SJSA1 (cell line): ENCODE measurements at regions not wholly inside any gene's neighbourhood (a gene's known extent, or its start where the extent isn't known, plus 50 kb on each side); places are given as distances from the start of the nearest gene placed in this dataset.
A peak's percentile ranks its signal among the peaks of the same experiment; 100 is the strongest.
"Not testable (repeated sequence)": the region's sequence is repeated elsewhere in the genome, so short reads cannot be mapped to it uniquely, and the experiment has no call there.

ENCODE experiments used
- DNase-seq, 2 experiments: peaks; one replicate each; pipeline ENCODE4 v3.0.0-alpha.2; 2015 to 2020; ENCODE audit warnings: low spot score in 2 of 2, low read depth in 1 of 2
- H3K27ac ChIP-seq: fragments of 250-450 bp; sonication (Bioruptor Pico); 2 replicates; pipeline ENCODE4 v1.5.1; 2020; ENCODE audit warnings: mild to moderate bottlenecking, moderate library complexity
- H3K27me3 ChIP-seq: fragments of 250-450 bp; sonication (Bioruptor Pico); replicated peaks from 2 replicates; pipeline ENCODE4 v1.5.1; 2020; ENCODE audit warnings: mild to moderate bottlenecking, moderate library complexity
- H3K36me3 ChIP-seq: fragments of 250-450 bp; sonication (Bioruptor Pico); 2 replicates; pipeline ENCODE4 v1.5.1; 2020; ENCODE audit warnings: mild to moderate bottlenecking
- H3K4me1 ChIP-seq: fragments of 250-450 bp; sonication (Bioruptor Pico); replicated peaks from 2 replicates; pipeline ENCODE4 v1.6.1; 2021; ENCODE audit warnings: mild to moderate bottlenecking
- H3K4me3 ChIP-seq: fragments of 250-450 bp; sonication (Bioruptor Pico); 2 replicates; pipeline ENCODE4 v1.5.1; 2020; ENCODE audit warnings: mild to moderate bottlenecking
- H3K9me3 ChIP-seq: fragments of 250-450 bp; sonication (Bioruptor Pico); replicated peaks from 2 replicates; pipeline ENCODE4 v1.5.1; 2020; ENCODE audit warnings: mild to moderate bottlenecking

DNA sequence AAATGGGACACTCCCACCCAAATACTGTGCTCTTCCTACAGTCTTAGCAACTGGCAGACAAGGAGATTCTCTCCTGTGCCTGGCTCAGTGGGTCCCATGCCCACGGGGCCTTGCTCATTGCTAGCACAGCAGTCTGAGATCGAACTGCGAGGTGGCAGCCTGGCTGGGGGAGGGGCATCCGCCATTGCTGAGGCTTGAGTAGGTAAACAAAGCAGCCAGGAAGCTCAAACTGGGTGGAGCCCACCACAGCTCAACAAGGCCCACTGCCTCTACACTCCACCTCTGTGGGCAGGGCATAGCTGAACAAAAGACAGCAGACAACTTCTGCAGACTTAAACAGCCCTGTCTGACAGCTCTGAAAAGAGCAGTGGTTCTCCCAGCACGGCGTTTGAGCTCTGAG is 174.8 kb downstream of the COL12A1 start:
- H3K4me3 ChIP-seq, H3K9me3 ChIP-seq, H3K36me3 ChIP-seq, H3K4me1 ChIP-seq, H3K27me3 ChIP-seq, H3K27ac ChIP-seq, DNase-seq: not testable (repeated sequence)

DNA sequence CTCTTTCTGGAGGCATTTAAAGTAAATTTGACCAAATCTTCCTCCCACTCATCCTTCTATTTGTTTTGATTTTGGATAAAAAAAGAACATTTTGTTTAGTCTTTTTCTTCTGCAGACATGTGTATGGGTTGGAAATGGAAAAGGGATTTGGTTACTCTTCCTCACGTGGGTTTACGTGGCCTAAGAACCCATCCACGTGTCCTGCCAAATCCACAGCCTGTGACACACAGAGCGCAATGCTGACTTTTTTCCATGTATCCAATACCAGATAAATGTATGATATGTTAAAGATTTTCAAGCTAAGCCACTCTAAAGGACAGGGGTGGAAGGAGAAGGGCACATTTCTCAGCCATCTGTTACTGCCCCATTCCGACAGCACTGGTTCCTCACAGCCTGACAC is 176.5 kb downstream of the COL12A1 start:
- H3K9me3 ChIP-seq = no peaks in the 10 kb centered on the region
- H3K27ac ChIP-seq = no peak overlapping the region
- H3K4me3 ChIP-seq = no peak overlapping the region
- 0 out of 2 replicates have a peak, but pooled peaks cover 2% of the 10 kb centered on the region for H3K27me3 ChIP-seq
- H3K4me1 ChIP-seq = no peaks in the 10 kb centered on the region
- H3K36me3 ChIP-seq = no peaks in the 10 kb centered on the region
- no peak for DNase-seq

DNA sequence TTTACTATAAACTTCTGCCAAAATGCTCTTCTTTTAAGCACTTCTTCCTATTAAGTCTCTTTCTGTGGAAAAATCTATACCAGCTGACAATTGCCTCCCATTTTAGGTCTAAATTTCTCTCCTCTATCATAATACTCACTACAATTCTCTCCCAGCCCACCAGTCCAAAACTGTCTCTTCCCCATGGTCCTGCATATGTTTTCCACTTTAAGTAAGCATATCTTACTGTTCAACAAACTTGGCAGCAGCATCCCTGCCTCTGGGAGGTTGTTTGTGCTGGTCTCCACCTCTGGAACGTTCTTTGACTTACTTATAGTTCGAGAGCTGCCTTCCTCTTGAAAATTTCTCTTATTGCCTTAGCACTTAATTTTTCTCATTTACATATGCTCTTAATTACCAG is 180.5 kb downstream of the COL12A1 start:
- H3K27ac ChIP-seq = no peak overlapping the region
- no peaks in the 10 kb centered on the region for H3K9me3 ChIP-seq
- no peak for DNase-seq
- H3K36me3 ChIP-seq = no peaks in the 10 kb centered on the region
- H3K4me3 ChIP-seq = no peak overlapping the region
- H3K4me1 ChIP-seq = no peaks in the 10 kb centered on the region
- 0 out of 2 replicates have a peak, but pooled peaks cover 1% of the 10 kb centered on the region for H3K27me3 ChIP-seq

DNA sequence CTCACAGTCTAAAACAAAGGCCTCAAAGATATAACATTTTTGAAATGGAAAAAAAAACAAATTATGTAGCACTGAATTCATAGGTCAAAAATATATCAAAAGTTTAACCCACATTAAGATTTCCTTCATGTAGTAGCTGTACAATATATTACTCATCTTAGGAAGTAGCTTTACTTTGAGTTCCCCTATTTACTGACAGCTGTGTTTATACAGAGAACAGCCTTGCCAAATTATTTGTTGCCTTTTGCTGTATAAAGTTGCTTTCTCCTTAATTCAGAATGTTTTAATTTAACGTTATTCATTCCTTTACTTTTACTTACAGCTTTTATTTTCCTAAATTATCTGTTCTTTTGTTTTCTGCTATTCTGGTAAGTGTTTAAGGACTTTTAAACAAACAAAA is 181.0 kb downstream of the COL12A1 start:
- H3K27me3 ChIP-seq = no peaks in the 10 kb centered on the region
- H3K4me1 ChIP-seq = no peaks in the 10 kb centered on the region
- no peak overlapping the region for H3K27ac ChIP-seq
- H3K9me3 ChIP-seq = no peaks in the 10 kb centered on the region
- DNase-seq = no peak
- H3K36me3 ChIP-seq = no peaks in the 10 kb centered on the region
- no peak overlapping the region for H3K4me3 ChIP-seq

DNA sequence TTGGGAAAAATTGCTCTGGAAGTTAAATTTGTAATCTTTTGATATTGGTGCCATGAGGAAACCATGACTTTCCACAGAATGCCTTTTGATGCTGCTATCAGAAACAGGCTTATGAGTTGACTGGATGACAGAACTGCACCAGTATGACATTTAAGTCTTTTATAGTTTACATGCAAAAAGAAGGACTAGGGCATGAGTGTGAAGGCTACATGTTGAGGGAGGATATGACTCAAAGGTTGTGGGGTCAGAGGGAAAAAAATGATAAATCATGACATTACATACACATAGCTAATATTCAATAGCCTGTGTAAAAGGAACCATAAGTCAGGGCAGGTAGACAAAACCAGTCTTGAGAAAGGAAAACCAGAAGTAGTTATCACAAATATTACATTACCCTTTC is 182.2 kb downstream of the COL12A1 start:
- H3K36me3 ChIP-seq = no peaks in the 10 kb centered on the region
- no peak overlapping the region for H3K4me3 ChIP-seq
- no peak overlapping the region for H3K27ac ChIP-seq
- H3K27me3 ChIP-seq = no peaks in the 10 kb centered on the region
- H3K4me1 ChIP-seq = no peaks in the 10 kb centered on the region
- no peak for DNase-seq
- 0 out of 2 replicates have a peak, but pooled peaks cover 2% of the 10 kb centered on the region for H3K9me3 ChIP-seq

DNA sequence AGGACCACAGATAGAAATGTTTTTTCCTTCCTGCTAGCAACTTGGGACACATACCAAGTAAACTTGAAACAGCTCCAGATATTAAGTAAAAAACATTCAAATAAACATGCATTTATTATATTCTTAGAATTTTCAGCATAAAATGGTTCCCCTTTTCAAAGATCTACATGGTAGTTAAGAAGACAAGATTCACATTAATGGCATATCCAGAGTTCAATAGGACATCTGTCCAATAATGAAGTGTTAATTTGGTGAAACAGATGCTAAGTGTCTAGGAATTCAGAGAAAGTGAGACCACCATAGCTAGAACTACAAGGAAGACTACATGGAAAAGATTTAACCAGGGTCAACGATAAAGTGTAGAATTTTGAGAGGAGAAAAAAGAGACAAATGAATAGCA is 184.9 kb downstream of the COL12A1 start:
- no peaks in the 10 kb centered on the region for H3K4me1 ChIP-seq
- H3K9me3 ChIP-seq = 0 out of 2 replicates have a peak, but pooled peaks cover 2% of the 10 kb centered on the region
- no peak overlapping the region for H3K27ac ChIP-seq
- no peak for DNase-seq
- H3K27me3 ChIP-seq = no peaks in the 10 kb centered on the region
- no peak overlapping the region for H3K4me3 ChIP-seq
- no peaks in the 10 kb centered on the region for H3K36me3 ChIP-seq

DNA sequence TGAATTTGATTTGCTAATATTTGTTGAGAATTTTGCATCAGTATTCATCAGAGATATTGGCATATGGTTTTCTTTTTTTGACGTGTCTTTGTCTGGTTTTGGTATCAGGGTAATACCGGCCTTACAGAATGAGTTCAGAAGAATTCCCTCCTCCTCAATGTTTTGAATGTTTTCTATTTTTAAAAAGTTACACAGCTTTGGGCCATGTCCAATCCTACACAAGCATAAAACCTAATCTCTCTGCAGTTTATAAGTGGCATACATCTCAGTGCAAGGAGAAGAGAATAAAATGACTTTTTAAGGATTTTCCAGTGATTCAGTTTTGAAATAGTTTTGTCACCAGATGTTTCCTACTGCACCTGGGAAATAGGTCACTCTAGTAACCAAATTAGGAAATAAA is 185.5 kb downstream of the COL12A1 start:
- no peak for DNase-seq
- H3K4me3 ChIP-seq = no peak overlapping the region
- H3K9me3 ChIP-seq = 0 out of 2 replicates have a peak, but pooled peaks cover 2% of the 10 kb centered on the region
- H3K27ac ChIP-seq = no peak overlapping the region
- H3K27me3 ChIP-seq = no peaks in the 10 kb centered on the region
- no peaks in the 10 kb centered on the region for H3K36me3 ChIP-seq
- no peaks in the 10 kb centered on the region for H3K4me1 ChIP-seq

DNA sequence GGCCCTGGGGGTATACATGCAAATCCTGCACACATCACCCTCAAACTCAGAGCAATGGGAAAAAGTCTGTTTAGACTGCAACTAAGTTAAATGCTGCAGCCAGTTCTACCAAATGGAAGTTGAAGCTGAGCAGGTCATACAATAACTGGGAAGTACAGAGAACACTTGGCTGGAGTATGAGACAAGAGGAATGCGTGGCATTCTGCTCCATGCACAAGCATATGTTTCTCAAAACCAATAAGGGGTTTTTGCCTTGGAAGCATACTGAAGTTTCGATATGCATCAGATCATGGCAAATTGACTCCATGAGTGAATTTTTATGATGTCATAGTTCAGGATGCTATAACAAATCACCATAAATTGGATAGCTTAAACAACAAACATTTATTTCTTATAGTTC is 193.8 kb downstream of the COL12A1 start:
- Histone ChIP-seq H3K27me3 (no peaks in the 10 kb centered on the region), H3K36me3 (no peaks in the 10 kb centered on the region), H3K4me3 (no peak overlapping the region), H3K4me1 (no peaks in the 10 kb centered on the region), H3K9me3 (no peaks in the 10 kb centered on the region), H3K27ac (no peak overlapping the region)
- DNase-seq = no peak

DNA sequence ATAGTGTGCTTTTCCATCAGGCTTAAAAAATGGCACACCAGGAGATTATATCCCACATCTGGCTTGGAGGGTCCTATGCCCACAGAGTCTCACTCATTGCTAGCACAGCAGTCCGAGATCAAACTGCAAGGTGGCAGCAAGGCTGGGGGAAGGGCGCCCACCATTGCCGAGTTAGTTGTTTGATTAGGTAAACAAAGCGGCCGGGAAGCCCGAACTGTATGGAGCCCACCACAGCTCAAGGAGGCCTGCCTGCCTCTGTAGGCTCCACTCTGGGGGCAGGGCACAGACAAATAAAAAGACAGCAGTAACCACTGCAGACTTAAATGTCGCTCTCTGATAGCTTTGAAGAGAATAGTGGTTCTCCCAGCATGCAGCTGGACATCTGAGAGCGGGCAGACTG is 201.9 kb downstream of the COL12A1 start:
- H3K4me3 ChIP-seq, H3K27ac ChIP-seq, DNase-seq, H3K4me1 ChIP-seq, H3K9me3 ChIP-seq, H3K27me3 ChIP-seq, H3K36me3 ChIP-seq: not testable (repeated sequence)

DNA sequence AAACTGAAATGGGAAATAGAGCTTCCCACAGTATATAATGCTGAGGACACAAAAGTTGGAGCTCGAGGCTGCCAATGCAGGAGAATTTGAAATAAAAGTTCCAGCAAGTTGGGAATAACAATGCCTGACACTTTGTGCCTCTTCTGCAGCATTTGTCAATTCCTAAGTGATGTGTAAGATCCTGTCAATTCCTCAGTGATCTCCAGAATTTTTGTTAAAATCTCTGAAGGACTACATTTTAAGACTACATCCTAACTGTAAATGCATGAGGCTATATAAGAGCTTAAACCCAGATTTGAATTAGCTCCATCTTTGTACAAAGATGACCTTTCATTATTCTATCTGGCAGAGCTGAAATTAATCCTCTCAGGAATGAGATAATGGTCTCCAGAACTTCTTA is 208.2 kb downstream of the COL12A1 start:
- H3K36me3 ChIP-seq = no peaks in the 10 kb centered on the region
- H3K27me3 ChIP-seq = no peaks in the 10 kb centered on the region
- peaks cover 7% of the 10 kb centered on the region; the same call in 1 of the 2 replicates for H3K4me1 ChIP-seq
- H3K9me3 ChIP-seq = no peaks in the 10 kb centered on the region
- no peak overlapping the region for H3K4me3 ChIP-seq
- no peak for DNase-seq
- no peak overlapping the region for H3K27ac ChIP-seq

DNA sequence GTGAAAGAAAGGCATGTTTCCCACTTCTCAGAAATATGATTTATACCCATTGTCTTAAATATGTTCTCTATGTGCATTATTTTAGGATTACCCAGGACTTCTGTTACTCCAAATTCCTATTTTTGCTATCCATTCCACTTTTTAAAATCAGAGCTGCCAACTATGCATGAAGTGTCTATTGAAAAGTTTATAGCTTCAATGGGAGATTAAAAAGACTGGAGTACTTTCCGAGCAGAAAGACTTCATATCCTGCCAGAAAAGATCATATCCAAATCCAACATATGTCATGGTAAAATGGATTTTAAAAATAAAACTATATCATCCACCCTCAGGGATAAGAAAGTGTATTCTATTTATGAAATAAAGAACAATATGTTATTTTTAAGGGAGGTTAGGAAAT is 212.7 kb downstream of the COL12A1 start:
- H3K9me3 ChIP-seq = no peaks in the 10 kb centered on the region
- H3K27ac ChIP-seq = no peak overlapping the region
- H3K36me3 ChIP-seq = no peaks in the 10 kb centered on the region
- no peak overlapping the region for H3K4me3 ChIP-seq
- no peaks in the 10 kb centered on the region for H3K27me3 ChIP-seq
- no peak for DNase-seq
- peaks cover 7% of the 10 kb centered on the region; the same call in 1 of the 2 replicates for H3K4me1 ChIP-seq

DNA sequence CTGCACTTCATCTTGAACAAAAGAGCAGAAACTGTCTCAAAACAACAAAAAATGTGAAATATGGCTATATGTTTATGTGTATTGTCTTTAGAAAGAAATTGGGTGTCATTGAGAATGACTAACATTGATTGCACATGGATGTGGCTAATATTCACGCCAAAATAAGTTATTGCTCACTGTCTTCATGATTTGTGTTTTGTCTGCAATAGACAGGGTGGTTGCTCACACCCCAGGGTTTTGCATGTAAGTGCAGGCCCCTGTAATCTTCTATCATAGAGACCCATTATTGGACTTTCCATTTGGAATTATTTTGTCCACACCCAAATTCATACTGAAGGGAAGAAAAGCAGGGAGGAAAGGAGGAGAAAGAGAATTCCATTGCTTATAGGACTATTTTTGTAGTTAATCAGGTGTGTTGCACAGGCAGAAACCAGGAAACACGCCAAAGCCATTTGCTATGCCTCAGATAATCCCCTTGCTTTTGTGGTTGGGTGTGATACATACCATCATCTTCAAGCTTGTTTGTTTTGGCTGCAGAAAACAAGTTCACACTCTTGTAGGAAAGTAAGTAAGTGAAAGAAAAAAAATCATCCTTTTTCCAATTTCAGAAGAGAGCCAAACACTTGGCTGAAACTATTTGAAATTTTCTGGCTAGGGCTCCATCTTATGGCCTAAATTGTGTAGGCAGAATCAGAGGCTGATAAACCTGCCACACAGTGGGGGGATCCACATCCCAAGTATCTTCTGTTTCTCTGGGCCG is 214.1 kb downstream of the COL12A1 start:
- Histone ChIP-seq H3K4me3 (no peak overlapping the region), H3K9me3 (0 out of 2 replicates have a peak, but pooled peaks cover 2% of the 10 kb centered on the region), H3K27ac (no peak overlapping the region), H3K36me3 (no peaks in the 10 kb centered on the region), H3K27me3 (no peaks in the 10 kb centered on the region), H3K4me1 (peaks cover 7% of the 10 kb centered on the region; the same call in 1 of the 2 replicates)
- DNase-seq = no peak

DNA sequence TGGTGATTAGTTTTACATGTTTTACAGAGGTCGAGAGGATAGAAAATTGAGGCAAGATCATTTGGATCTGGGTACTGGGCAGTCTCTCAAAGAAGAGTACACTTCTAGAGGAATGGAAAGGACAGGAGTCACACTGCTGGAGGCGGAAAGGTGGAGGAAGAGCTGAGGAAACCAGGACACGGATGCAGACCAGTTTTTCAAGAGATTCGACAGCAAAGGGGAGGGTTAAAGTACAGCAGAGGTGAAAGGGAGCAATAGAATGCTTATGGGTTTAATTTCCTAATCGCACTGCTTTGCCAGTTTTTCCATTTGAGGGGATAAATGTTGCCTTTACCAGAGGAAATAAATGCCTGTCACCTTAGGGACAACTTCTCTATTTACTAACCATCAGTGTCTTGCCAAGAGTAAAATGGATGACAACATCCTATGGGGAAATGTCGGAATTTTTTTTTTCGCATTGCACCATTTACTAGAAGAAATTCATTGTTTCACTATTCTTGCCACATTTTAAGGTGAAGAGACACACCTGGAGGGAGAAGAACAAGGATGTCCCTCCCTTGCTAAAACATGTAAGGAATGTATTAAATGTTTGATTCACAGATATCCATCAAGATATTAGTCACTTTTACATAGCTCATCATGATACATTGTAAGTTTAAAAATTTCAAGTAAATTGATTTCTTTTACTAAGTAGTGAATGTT is 226.6 kb downstream of the COL12A1 start:
- Histone ChIP-seq H3K27ac (no peak overlapping the region), H3K4me3 (no peak overlapping the region), H3K9me3 (no peaks in the 10 kb centered on the region), H3K4me1 (peaks cover 13% of the 10 kb centered on the region), H3K36me3 (no peaks in the 10 kb centered on the region), H3K27me3 (no peaks in the 10 kb centered on the region)
- DNase-seq = no peak

DNA sequence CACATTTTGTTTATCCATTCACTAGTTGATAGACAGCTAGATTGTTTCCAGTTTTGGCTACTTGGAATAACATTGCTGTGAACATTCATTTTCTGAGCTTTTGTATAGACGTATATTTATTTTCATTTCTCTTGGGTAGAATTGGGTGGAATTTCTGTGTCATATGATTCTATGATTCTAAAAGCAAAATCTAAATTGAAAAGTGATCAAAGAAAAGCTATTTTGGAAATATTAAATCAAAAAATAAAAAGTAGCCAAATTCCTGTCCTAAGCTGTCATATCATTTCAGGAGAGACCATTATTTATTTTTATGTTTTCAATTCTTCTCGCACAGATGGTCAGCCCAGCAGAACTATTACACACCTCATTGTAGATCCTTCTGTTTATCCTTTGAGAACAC is 229.2 kb downstream of the COL12A1 start:
- H3K36me3 ChIP-seq = no peaks in the 10 kb centered on the region
- no peaks in the 10 kb centered on the region for H3K27me3 ChIP-seq
- H3K27ac ChIP-seq = no peak overlapping the region; the same call in 1 of the 2 replicates
- DNase-seq = peak in 1 of 2 experiments; percentile 35
- no peak overlapping the region for H3K4me3 ChIP-seq
- H3K9me3 ChIP-seq = no peaks in the 10 kb centered on the region
- peaks cover 13% of the 10 kb centered on the region for H3K4me1 ChIP-seq
